SK-N-SH treated with all-trans-retinoic acid at 6 μM for 48 hours (cell line): ENCODE measurements at regions not wholly inside any gene's neighbourhood (a gene's known extent, or its start where the extent isn't known, plus 50 kb on each side); places are given as distances from the start of the nearest gene placed in this dataset.

Source experiments
- ARNTL ChIP-seq: fragments of 450-650 bp; formaldehyde crosslinking; IDR thresholded peaks from 2 replicates; pipeline ENCODE4 v1.5.0; 2020; ENCODE audit warnings: low read depth, mild to moderate bottlenecking, moderate library complexity, borderline replicate concordance
- BACH2 ChIP-seq: fragments of 250-450 bp; sonication (Bioruptor Pico); IDR thresholded peaks from 2 replicates; pipeline ENCODE4 v1.9.0; 2021; ENCODE audit warnings: mild to moderate bottlenecking, borderline replicate concordance
- TCF4 ChIP-seq: fragments of 250-450 bp; sonication (Bioruptor Pico); IDR thresholded peaks from 2 replicates; pipeline ENCODE4 v1.8.0; 2021; ENCODE audit warnings: mild to moderate bottlenecking, moderate library complexity, borderline replicate concordance
- ZC3H10 ChIP-seq: fragments of 250-450 bp; sonication (Bioruptor Pico); IDR thresholded peaks from 2 replicates; pipeline ENCODE4 v1.5.1; 2021; ENCODE audit warnings: mild to moderate bottlenecking, moderate library complexity
- ZFP3 ChIP-seq: fragments of 250-450 bp; sonication (Bioruptor Pico); IDR thresholded peaks from 2 replicates; pipeline ENCODE4 v1.5.0; 2020; ENCODE audit warnings: mild to moderate bottlenecking, moderate library complexity
- ZFP30 ChIP-seq: fragments of 450-650 bp; formaldehyde crosslinking; IDR thresholded peaks from 2 replicates; pipeline ENCODE4 v1.5.0; 2022; ENCODE audit warnings: mild to moderate bottlenecking, moderate library complexity
- TF ChIP-seq, protein P1 (sequence below): fragments of 250-450 bp; sonication (Bioruptor Pico); IDR thresholded peaks from 2 replicates; pipeline ENCODE4 v1.8.0; 2020; ENCODE audit warnings: mild to moderate bottlenecking, moderate library complexity, borderline replicate concordance
- TF ChIP-seq, protein P2 (sequence below): fragments of 250-450 bp; sonication (Bioruptor Pico); IDR thresholded peaks from 2 replicates; pipeline ENCODE4 v1.5.1; 2020; ENCODE audit warnings: low read depth, mild to moderate bottlenecking, moderate library complexity

DNA sequence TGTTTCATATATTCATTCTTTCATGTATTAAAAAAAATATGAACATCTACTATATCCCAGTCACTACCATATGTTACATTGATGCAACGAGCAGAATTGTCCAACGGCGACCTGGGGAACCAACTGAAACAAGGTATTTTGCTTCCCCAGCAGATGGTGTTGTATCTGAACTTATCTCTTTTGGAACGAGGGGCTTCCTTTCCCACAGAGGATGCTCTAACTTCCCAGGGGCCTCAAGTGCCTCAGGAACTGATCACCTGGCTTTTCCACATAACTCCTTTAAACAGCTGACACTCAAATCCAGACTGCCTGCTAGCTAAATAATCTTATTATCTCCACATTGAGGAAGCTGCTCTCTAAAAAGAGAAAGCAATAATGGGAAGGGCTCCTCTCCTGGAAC lies 259.3 kb downstream of the HTR7 start:
- TF ChIP-seq, protein P1, sequence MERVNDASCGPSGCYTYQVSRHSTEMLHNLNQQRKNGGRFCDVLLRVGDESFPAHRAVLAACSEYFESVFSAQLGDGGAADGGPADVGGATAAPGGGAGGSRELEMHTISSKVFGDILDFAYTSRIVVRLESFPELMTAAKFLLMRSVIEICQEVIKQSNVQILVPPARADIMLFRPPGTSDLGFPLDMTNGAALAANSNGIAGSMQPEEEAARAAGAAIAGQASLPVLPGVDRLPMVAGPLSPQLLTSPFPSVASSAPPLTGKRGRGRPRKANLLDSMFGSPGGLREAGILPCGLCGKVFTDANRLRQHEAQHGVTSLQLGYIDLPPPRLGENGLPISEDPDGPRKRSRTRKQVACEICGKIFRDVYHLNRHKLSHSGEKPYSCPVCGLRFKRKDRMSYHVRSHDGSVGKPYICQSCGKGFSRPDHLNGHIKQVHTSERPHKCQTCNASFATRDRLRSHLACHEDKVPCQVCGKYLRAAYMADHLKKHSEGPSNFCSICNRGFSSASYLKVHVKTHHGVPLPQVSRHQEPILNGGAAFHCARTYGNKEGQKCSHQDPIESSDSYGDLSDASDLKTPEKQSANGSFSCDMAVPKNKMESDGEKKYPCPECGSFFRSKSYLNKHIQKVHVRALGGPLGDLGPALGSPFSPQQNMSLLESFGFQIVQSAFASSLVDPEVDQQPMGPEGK (CRISPR knock-in tag), result no peak
- TF ChIP-seq ZFP30 (CRISPR knock-in tag), result no peak
- no peak for TF ChIP-seq ARNTL (CRISPR knock-in tag)
- TF ChIP-seq BACH2 (CRISPR knock-in tag), result no peak
- TF ChIP-seq ZC3H10 (CRISPR knock-in tag), result no peak
- TF ChIP-seq, protein P2, sequence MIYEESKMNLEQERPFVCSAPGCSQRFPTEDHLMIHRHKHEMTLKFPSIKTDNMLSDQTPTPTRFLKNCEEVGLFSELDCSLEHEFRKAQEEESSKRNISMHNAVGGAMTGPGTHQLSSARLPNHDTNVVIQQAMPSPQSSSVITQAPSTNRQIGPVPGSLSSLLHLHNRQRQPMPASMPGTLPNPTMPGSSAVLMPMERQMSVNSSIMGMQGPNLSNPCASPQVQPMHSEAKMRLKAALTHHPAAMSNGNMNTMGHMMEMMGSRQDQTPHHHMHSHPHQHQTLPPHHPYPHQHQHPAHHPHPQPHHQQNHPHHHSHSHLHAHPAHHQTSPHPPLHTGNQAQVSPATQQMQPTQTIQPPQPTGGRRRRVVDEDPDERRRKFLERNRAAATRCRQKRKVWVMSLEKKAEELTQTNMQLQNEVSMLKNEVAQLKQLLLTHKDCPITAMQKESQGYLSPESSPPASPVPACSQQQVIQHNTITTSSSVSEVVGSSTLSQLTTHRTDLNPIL (CRISPR knock-in tag), result no peak
- TF ChIP-seq TCF4 (CRISPR knock-in tag), result no peak
- no peak for TF ChIP-seq ZFP3 (CRISPR knock-in tag)
